Neural cell (in vitro differentiated cells): ENCODE measurements at regions not wholly inside any gene's neighbourhood (a gene's known extent, or its start where the extent isn't known, plus 50 kb on each side); places are given as distances from the start of the nearest gene placed in this dataset.

Experiments
- TAF1 ChIP-seq: IDR thresholded peaks from 2 replicates; pipeline ENCODE4 v1.6.1; 2012; ENCODE audit warnings: low read depth
- TF ChIP-seq, protein P1 (sequence below): fragments of 450-650 bp; IDR thresholded peaks from 2 replicates; pipeline ENCODE4 v1.5.1; 2014; ENCODE audit warnings: antibody characterized with exemption, mild to moderate bottlenecking, moderate library complexity; ENCODE audit not compliant: poor library complexity, severe bottlenecking

DNA sequence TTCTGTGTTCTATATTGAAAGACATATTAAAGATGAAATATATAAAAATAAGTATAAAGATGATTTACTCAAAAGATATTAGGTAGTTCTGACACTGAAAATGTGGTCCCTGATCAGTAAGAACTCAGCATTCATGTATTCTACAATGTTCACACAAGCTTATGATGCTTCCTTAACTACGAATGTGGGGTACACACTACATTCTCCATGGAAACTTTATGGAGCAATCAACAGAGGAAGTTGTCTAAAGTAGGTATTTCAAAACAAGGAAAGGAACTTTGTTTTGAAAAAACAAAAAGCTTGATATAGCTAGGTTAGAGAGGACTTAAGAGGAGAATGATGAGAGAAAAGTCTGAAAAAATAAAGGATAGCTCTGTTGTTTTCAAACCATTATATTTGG, 119.7 kb upstream of the RGS18 start:
- TF ChIP-seq, protein P1, sequence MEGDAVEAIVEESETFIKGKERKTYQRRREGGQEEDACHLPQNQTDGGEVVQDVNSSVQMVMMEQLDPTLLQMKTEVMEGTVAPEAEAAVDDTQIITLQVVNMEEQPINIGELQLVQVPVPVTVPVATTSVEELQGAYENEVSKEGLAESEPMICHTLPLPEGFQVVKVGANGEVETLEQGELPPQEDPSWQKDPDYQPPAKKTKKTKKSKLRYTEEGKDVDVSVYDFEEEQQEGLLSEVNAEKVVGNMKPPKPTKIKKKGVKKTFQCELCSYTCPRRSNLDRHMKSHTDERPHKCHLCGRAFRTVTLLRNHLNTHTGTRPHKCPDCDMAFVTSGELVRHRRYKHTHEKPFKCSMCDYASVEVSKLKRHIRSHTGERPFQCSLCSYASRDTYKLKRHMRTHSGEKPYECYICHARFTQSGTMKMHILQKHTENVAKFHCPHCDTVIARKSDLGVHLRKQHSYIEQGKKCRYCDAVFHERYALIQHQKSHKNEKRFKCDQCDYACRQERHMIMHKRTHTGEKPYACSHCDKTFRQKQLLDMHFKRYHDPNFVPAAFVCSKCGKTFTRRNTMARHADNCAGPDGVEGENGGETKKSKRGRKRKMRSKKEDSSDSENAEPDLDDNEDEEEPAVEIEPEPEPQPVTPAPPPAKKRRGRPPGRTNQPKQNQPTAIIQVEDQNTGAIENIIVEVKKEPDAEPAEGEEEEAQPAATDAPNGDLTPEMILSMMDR, result no peak
- TF ChIP-seq TAF1, result no peak
